T-cell (primary cell): ENCODE measurements at regions not wholly inside any gene's neighbourhood (a gene's known extent, or its start where the extent isn't known, plus 50 kb on each side); places are given as distances from the start of the nearest gene placed in this dataset.

ENCODE experiments used
- ATAC-seq, 4 experiments: fragments of 200-7000 bp in 3 of 4; fragments of 150-1000 bp in 1 of 4; cut with Tn5 transposase; replicated peaks in 1 of 4; 1 replicate in 3 of 4; 2 replicates in 1 of 4; pipeline ENCODE4 v1.10.0; 2021; ENCODE audit warnings: moderate library complexity in 3 of 4, mild to moderate bottlenecking in 2 of 4, moderate number of reproducible peaks in 1 of 4
- CTCF ChIA-PET, 2 donors: fragments of 300-600 bp; sonication (Branson Sonifier 250); formaldehyde crosslinking; loops; one replicate each; lab custom pipeline; 2022; ENCODE audit warnings: antibody characterized with exemption in 2 of 2; lab: Charles Lee
- POLR2A ChIA-PET, 2 donors: fragments of 300-600 bp; sonication (Branson Sonifier 250); formaldehyde crosslinking; loops; one replicate each; lab custom pipeline; 2022; ENCODE audit warnings: antibody characterized with exemption in 2 of 2; lab: Charles Lee
- DNase-seq, 35 experiments: peaks; one replicate each; pipeline versions ENCODE4 v3.0.0 to v3.0.0-alpha.2; 2013 to 2023
- H3K27ac ChIP-seq: one replicate; pipeline ENCODE4 v1.5.1; 2013; ENCODE audit warnings: low read length
- H3K27me3 ChIP-seq, 2 experiments: replicated peaks in 1 of 2; 1 replicate in 1 of 2; 2 replicates in 1 of 2; pipeline versions ENCODE4 v1.6.1 to v1.7.0; 2013; ENCODE audit warnings: low read length in 1 of 2, mixed read lengths in 1 of 2; ENCODE audit not compliant: control insufficient read depth in 2 of 2, insufficient read depth in 2 of 2; ENCODE audit errors: extremely low read depth in 1 of 2
- H3K36me3 ChIP-seq, 2 donors: 1 replicate in 1 of 2; 2 replicates in 1 of 2; pipeline versions ENCODE4 v1.6.1 to v1.7.0; 2013; ENCODE audit warnings: low read length in 1 of 2; ENCODE audit not compliant: control insufficient read depth in 2 of 2, insufficient read depth in 1 of 2; ENCODE audit errors: extremely low read depth in 1 of 2
- H3K4me1 ChIP-seq, 2 experiments: 1 replicate in 1 of 2; 2 replicates in 1 of 2; pipeline versions ENCODE4 v1.6.1 to v1.7.0; 2013; ENCODE audit warnings: low read length in 2 of 2, mixed read lengths in 1 of 2; ENCODE audit not compliant: insufficient read depth in 2 of 2, control insufficient read depth in 1 of 2; ENCODE audit errors: extremely low read depth in 1 of 2
- H3K4me3 ChIP-seq, 2 donors: 1 replicate in 1 of 2; 2 replicates in 1 of 2; pipeline versions ENCODE4 v1.5.1 to v1.7.0; 2013; ENCODE audit warnings: mild to moderate bottlenecking in 2 of 2, low read length in 1 of 2, moderate library complexity in 1 of 2; ENCODE audit not compliant: control insufficient read depth in 1 of 2; ENCODE audit errors: extremely low read depth in 1 of 2
- H3K9me3 ChIP-seq: 2 replicates; pipeline ENCODE4 v1.7.0; 2013
- H3K27ac Mint-ChIP-seq, 2 donors: one replicate each; pipeline ENCODE4 v1.8.0; 2020 to 2021; ENCODE audit warnings: mild to moderate bottlenecking in 2 of 2, mixed read lengths in 2 of 2
- H3K27me3 Mint-ChIP-seq, 2 donors: one replicate each; pipeline ENCODE4 v1.8.0; 2021 to 2022; ENCODE audit warnings: mixed read lengths in 2 of 2
- H3K36me3 Mint-ChIP-seq: one replicate; pipeline ENCODE4 v1.8.0; 2021; ENCODE audit warnings: mixed read lengths
- H3K4me1 Mint-ChIP-seq, 3 donors: one replicate each; pipeline ENCODE4 v1.8.0; 2020 to 2022; ENCODE audit warnings: mixed read lengths in 3 of 3, mild to moderate bottlenecking in 1 of 3
- H3K4me3 Mint-ChIP-seq, 3 donors: one replicate each; pipeline ENCODE4 v1.8.0; 2020 to 2022; ENCODE audit warnings: mild to moderate bottlenecking in 3 of 3, mixed read lengths in 3 of 3, moderate library complexity in 3 of 3
- H3K9me3 Mint-ChIP-seq, 3 donors: one replicate each; pipeline ENCODE4 v1.8.0; 2020 to 2022; ENCODE audit warnings: mixed read lengths in 3 of 3
- WGBS: methylation state at CpG from one replicate; pipeline ENCODE4 v1.1.5; 2013; ENCODE audit warnings: missing lambda C conversion rate; ENCODE audit not compliant: insufficient coverage; 5-methylcytosine and 5-hydroxymethylcytosine counted together

DNA sequence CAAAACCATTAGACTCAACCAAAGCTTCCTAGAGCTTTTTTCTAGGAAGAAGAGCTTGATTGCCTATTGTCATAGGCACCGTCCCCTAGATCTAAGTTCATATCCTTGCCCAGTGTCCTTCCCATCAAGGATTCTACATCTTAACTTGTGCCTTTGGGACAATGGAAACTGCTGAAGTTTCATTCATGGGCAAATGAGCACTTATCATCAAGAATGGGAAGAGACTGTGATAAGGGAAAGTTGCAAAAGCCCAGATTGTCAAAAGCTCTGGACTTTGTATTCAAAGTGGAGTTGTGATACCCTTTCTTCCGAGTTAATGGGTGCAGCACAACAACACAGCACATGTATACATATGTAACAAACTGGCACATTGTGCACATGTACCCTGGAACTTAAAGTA lies 503.0 kb upstream of the KLHL29 start:
- WGBS = no CpG with 5 or more reads among the region's 2 CpGs
- POLR2A ChIA-PET = no interaction called here
- H3K4me3 ChIP-seq = no peak overlapping the region
- no peaks in the 10 kb centered on the region for H3K4me1 Mint-ChIP-seq
- ATAC-seq (no peak), DNase-seq (no peak)
- no peaks in the 10 kb centered on the region for H3K36me3 Mint-ChIP-seq
- no peaks in the 10 kb centered on the region for H3K9me3 ChIP-seq
- CTCF ChIA-PET = no interaction called here
- no peak overlapping the region for H3K4me3 Mint-ChIP-seq
- H3K27ac Mint-ChIP-seq = no peak overlapping the region
- no peak overlapping the region for H3K27ac ChIP-seq
- H3K27me3 ChIP-seq = no peaks in the 10 kb centered on the region
- H3K9me3 Mint-ChIP-seq = peaks cover 0 to 12% (median 0%) of the 10 kb centered on the region in 3 donors
- H3K36me3 ChIP-seq = no peaks in the 10 kb centered on the region
- no peaks in the 10 kb centered on the region for H3K27me3 Mint-ChIP-seq
- no peaks in the 10 kb centered on the region for H3K4me1 ChIP-seq

DNA sequence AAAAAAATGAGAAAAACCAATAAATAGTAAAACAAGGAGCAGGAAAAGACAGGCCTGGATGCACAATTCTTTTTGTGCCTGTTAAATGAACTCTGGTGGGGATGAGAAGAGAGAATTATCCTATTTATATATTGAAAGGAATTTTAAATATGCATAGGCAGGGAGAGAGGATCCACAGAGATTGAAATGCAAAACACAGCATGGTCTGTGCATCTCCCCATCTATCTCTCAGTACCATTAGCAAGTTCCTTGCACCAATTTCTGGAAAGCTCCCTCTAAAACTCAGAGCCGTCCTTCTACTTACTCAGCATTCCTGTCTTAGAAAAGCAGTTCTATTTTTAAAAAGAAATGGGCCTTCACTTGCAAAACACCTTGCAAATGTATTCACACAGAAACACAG lies 502.3 kb upstream of the KLHL29 start:
- ChIA-PET POLR2A (no interaction called here), CTCF (no interaction called here)
- peaks cover 0 to 12% (median 0%) of the 10 kb centered on the region in 3 donors for H3K9me3 Mint-ChIP-seq

DNA sequence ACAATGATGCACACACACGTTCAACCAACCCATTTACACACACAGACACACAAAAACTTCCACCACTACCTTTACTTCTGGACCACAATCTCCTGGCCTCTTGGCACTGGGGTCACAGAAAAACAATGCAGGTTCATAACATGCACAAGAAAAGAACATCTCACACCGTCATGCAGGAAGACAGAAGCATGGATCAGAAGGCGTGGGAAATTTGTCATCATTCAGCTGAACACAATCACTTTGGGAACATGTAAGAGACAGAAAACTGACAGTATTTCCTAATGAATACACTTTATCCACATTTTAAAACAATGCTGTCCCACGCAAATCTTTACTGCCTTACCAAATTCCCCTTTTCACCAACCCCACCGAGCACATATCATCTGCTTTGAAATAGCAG lies 501.9 kb upstream of the KLHL29 start:
- ChIA-PET POLR2A (no interaction called here), CTCF (no interaction called here)
- no peaks in the 10 kb centered on the region for H3K36me3 Mint-ChIP-seq
- 72% methylated on average over 5 of the region's 5 CpGs for WGBS
- peaks cover 0 to 12% (median 0%) of the 10 kb centered on the region in 3 donors for H3K9me3 Mint-ChIP-seq
- Histone ChIP-seq H3K4me3 (no peak overlapping the region), H3K4me1 (no peaks in the 10 kb centered on the region), H3K36me3 (no peaks in the 10 kb centered on the region), H3K9me3 (no peaks in the 10 kb centered on the region), H3K27me3 (no peaks in the 10 kb centered on the region), H3K27ac (no peak overlapping the region)
- H3K27ac Mint-ChIP-seq = no peak overlapping the region
- DNase-seq = no peak
- ATAC-seq = no peak
- H3K27me3 Mint-ChIP-seq = peaks cover 0 to 3% of the 10 kb centered on the region in 2 donors
- H3K4me1 Mint-ChIP-seq = no peaks in the 10 kb centered on the region
- no peak overlapping the region for H3K4me3 Mint-ChIP-seq

More for the DNA sequence above, 502.3 kb upstream of the KLHL29 start:
- Mint-ChIP-seq H3K36me3 (no peaks in the 10 kb centered on the region), H3K27me3 (no peaks in the 10 kb centered on the region), H3K4me3 (no peak overlapping the region), H3K27ac (no peak overlapping the region), H3K4me1 (no peaks in the 10 kb centered on the region)
- H3K4me3 ChIP-seq = no peak overlapping the region
- no peak overlapping the region for H3K27ac ChIP-seq
- ATAC-seq (no peak), DNase-seq (no peak)
- no peaks in the 10 kb centered on the region for H3K36me3 ChIP-seq
- no peaks in the 10 kb centered on the region for H3K27me3 ChIP-seq
- H3K9me3 ChIP-seq = no peaks in the 10 kb centered on the region
- H3K4me1 ChIP-seq = no peaks in the 10 kb centered on the region
- 25% methylated on average over 1 of the region's 1 CpG for WGBS

DNA sequence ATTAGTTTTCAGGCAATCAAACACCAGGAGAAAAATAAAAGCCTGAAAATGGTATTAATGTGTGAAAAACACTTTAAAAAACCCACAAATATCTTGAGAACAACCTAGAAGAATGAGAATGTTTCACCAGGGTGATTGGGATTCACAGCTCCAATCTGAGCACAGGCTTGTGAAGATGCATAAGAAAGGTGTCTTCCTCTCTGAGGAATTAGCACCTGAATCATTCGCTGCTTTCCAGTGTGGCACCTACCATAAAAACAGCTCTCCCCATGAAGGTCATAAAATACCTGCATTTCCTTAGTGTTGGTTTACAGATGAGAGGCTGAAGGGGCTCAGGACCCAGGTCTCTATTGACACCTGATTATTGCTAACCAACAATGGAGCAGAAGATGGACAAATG lies 499.7 kb upstream of the KLHL29 start:
- Histone ChIP-seq H3K9me3 (no peaks in the 10 kb centered on the region), H3K4me3 (no peak overlapping the region), H3K27ac (no peak overlapping the region), H3K36me3 (no peaks in the 10 kb centered on the region), H3K27me3 (no peaks in the 10 kb centered on the region), H3K4me1 (no peaks in the 10 kb centered on the region)
- POLR2A ChIA-PET = no interaction called here
- CTCF ChIA-PET = no interaction called here
- Mint-ChIP-seq H3K4me1 (no peaks in the 10 kb centered on the region), H3K4me3 (no peak overlapping the region), H3K36me3 (no peaks in the 10 kb centered on the region), H3K27me3 (peaks cover 0 to 3% of the 10 kb centered on the region in 2 donors), H3K27ac (no peak overlapping the region), H3K9me3 (peaks cover 0 to 12% (median 0%) of the 10 kb centered on the region in 3 donors)
- DNase-seq (no peak), ATAC-seq (no peak)
- no CpG with 5 or more reads among the region's 1 CpG for WGBS

DNA sequence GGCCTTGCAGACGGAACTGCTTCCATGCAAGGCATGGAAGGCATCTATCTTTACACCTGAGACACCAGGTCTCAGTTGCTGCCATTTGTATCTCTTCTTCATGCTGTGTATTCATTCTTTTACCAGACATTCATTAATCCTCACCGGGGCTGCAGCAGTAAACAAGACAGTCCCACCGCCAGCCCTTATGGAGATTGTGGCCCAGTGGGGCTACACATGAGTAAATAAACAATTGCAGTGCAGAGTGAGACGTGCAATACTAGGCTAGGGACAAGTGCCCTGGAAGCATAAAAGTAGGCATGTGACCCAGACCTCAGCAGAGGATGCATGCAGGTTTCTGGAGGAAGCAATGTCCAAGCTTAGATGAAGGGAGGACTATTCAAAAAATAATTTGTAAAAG lies 497.6 kb upstream of the KLHL29 start:
- no peak overlapping the region for H3K27ac ChIP-seq
- Mint-ChIP-seq H3K4me3 (no peak overlapping the region), H3K4me1 (no peaks in the 10 kb centered on the region), H3K27me3 (peaks cover 0 to 3% of the 10 kb centered on the region in 2 donors), H3K36me3 (no peaks in the 10 kb centered on the region), H3K9me3 (peaks cover 0 to 12% (median 0%) of the 10 kb centered on the region in 3 donors), H3K27ac (no peak overlapping the region)
- H3K4me1 ChIP-seq = no peaks in the 10 kb centered on the region
- H3K9me3 ChIP-seq = no peaks in the 10 kb centered on the region
- no peaks in the 10 kb centered on the region for H3K27me3 ChIP-seq
- H3K36me3 ChIP-seq = no peaks in the 10 kb centered on the region
- no peak overlapping the region for H3K4me3 ChIP-seq
- ChIA-PET POLR2A (no interaction called here), CTCF (no interaction called here)
- 57% methylated on average over 4 of the region's 4 CpGs for WGBS
- DNase-seq (no peak), ATAC-seq (no peak)

DNA sequence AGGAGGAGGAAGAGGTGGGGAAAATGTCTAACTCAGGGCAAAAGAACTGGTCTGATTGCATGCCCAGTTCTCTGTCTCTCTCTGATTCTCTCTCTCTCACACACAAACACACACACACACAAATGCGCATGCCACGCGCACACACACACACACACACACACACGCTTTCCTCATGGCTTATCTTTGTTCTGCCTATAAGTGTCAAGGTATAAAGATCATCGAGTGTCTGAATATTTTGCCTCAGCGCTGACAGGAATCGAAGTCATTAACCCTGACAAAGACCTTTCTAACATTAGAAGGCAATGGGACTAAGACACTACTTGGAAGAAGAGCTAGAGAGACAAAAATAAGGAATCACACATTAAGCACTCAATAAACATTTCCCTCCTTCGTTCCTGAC lies 497.1 kb upstream of the KLHL29 start:
- ChIA-PET POLR2A (no interaction called here), CTCF (no interaction called here)
- no peaks in the 10 kb centered on the region for H3K4me1 Mint-ChIP-seq
- H3K27me3 ChIP-seq = no peaks in the 10 kb centered on the region
- no peaks in the 10 kb centered on the region for H3K36me3 ChIP-seq
- no peak overlapping the region for H3K4me3 ChIP-seq
- peaks cover 0 to 12% (median 0%) of the 10 kb centered on the region in 3 donors for H3K9me3 Mint-ChIP-seq
- no peak overlapping the region for H3K4me3 Mint-ChIP-seq
- H3K27me3 Mint-ChIP-seq = peaks cover 0 to 3% of the 10 kb centered on the region in 2 donors
- no peaks in the 10 kb centered on the region for H3K4me1 ChIP-seq
- no peak for ATAC-seq
- H3K36me3 Mint-ChIP-seq = no peaks in the 10 kb centered on the region
- H3K27ac Mint-ChIP-seq = no peak overlapping the region
- no peak for DNase-seq
- WGBS = no CpG with 5 or more reads among the region's 8 CpGs
- H3K9me3 ChIP-seq = no peaks in the 10 kb centered on the region
- H3K27ac ChIP-seq = no peak overlapping the region

DNA sequence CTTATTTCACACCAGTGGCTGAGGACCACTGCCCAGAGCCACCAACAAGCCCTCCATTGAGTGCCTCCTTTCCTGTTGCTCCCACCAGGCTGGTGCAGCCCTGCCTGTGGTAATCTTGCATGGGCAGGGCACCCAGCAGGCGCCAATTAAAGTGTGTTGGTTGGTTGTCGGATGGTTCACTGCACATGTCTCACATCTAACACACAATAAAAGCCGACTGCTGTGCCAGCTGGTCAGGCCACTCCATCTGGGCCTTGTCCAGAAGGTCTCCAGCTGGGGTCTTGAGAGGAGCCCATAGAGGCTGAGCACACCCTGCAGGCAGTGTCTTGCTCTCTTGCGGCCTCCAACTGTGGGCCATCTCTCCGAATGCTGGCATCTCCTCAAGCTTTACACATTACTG lies 494.8 kb upstream of the KLHL29 start:
- Mint-ChIP-seq H3K4me1 (no peaks in the 10 kb centered on the region), H3K9me3 (peaks cover 0 to 5% (median 0%) of the 10 kb centered on the region in 3 donors), H3K4me3 (no peak overlapping the region), H3K27me3 (peaks cover 0 to 3% of the 10 kb centered on the region in 2 donors), H3K36me3 (no peaks in the 10 kb centered on the region), H3K27ac (no peak overlapping the region)
- no peak overlapping the region for H3K4me3 ChIP-seq
- DNase-seq (no peak), ATAC-seq (no peak)
- no peak overlapping the region for H3K27ac ChIP-seq
- H3K4me1 ChIP-seq = no peaks in the 10 kb centered on the region
- no peaks in the 10 kb centered on the region for H3K27me3 ChIP-seq
- H3K9me3 ChIP-seq = no peaks in the 10 kb centered on the region
- CTCF ChIA-PET = no interaction called here
- POLR2A ChIA-PET = no interaction called here
- 88% methylated on average over 2 of the region's 5 CpGs for WGBS
- H3K36me3 ChIP-seq = no peaks in the 10 kb centered on the region
